Inflammatory macrophage treated with lipopolysaccharide for 1 hour (primary cell): ENCODE measurements at regions not wholly inside any gene's neighbourhood (a gene's known extent, or its start where the extent isn't known, plus 50 kb on each side); places are given as distances from the start of the nearest gene placed in this dataset.
A peak's percentile ranks its signal among the peaks of the same experiment; 100 is the strongest.
"Not testable (repeated sequence)": the region's sequence is repeated elsewhere in the genome, so short reads cannot be mapped to it uniquely, and the experiment has no call there.

Experiments used
- DNase-seq, 2 donors: peaks; one replicate each; pipeline ENCODE4 v3.0.0-alpha.2; 2020 to 2022

DNA sequence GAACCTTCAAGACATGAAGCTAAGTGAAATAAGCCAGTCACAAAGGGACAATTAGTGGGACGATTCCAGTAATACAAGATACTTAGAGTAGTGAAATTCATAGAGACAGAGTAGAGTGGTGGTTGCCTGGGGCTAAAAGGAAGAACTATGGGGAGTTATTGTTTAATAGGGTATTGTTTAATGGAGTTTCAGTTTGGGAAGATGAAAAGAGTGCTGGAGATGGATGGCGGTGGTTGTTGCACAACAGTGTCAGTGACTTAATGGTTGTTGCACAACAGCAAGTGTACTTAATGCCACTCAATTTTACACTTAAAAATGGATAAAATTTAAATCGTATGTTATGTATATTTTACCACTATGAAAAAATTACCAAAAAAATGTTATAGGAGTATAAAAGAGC is 209.7 kb upstream of the TENT5A start:
- DNase-seq = peak; percentile 2 to 41

GRCh38 chr6:81950877-81951276 is 198.4 kb upstream of the TENT5A start:
- no peak for DNase-seq

GRCh38 chr6:81948861-81949260 is 196.4 kb upstream of the TENT5A start:
- DNase-seq = no peak

GRCh38 chr6:81948196-81948595 is 195.7 kb upstream of the TENT5A start:
- DNase-seq = not testable (repeated sequence)

DNA sequence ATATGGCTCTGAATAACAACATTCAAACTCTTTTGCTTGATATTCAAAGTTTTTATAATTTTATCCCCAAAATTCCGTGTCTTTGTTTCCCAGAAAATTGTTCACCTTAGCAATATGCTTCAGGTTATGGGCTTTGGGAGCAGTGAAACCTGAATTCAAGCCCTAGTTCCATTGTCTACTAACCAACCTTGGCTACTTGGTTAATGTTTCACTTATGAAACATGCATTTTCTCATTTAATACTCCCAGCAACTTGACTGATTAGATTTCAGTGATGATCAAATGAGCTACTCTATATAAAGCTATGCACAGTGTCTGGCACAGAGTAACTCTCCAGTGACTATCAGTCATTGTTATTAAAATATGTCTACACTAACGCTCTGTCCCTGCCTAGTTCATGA is 192.2 kb upstream of the TENT5A start:
- no peak for DNase-seq

- DNase-seq = not testable (repeated sequence)
Observed at GRCh38 chr6:81942842-81943241, 190.4 kb upstream of the TENT5A start.

GRCh38 chr6:81942067-81942370 is 189.5 kb upstream of the TENT5A start:
- no peak for DNase-seq

DNA sequence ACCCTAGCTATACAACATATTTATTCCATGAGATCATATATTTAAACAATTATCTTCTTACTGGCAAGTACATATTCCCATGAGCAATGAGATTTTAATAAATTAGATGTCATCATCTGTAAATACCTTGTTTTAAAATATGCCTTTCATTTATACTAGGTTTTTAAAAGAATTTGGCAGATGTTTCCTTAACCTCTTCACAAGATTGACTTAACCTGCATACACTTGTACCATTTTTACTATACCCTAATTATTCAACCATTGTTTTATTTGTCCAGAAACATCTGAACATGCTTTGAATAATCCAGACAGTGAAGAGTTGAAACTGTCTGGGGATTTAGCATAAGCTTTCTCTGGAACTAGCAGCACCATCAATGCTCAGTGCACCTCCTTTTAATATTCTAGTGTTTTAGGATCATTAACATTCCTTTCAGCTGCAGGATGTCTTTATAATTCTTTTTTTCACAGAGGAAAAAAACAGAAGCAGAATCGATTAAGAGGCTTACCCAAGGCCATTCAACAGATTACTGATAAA is 188.0 kb upstream of the TENT5A start:
- DNase-seq = no peak

GRCh38 chr6:81939766-81940165 is 187.3 kb upstream of the TENT5A start:
- no peak for DNase-seq

GRCh38 chr6:81938991-81939732 is 186.7 kb upstream of the TENT5A start:
- no peak for DNase-seq

GRCh38 chr6:81938014-81938856 is 185.8 kb upstream of the TENT5A start:
- DNase-seq = peak; percentile 13 to 25

- DNase-seq = no peak
Observed at GRCh38 chr6:81937296-81937937, 184.9 kb upstream of the TENT5A start.

GRCh38 chr6:81934936-81935335 is 182.5 kb upstream of the TENT5A start:
- DNase-seq = no peak

- DNase-seq = no peak
Observed at GRCh38 chr6:81933608-81934051, 181.1 kb upstream of the TENT5A start.

GRCh38 chr6:81933089-81933488 is 180.6 kb upstream of the TENT5A start:
- DNase-seq = no peak

GRCh38 chr6:81932448-81932847 is 180.0 kb upstream of the TENT5A start:
- DNase-seq = not testable (repeated sequence)

GRCh38 chr6:81929828-81930227 is 177.3 kb upstream of the TENT5A start:
- DNase-seq = no peak

DNA sequence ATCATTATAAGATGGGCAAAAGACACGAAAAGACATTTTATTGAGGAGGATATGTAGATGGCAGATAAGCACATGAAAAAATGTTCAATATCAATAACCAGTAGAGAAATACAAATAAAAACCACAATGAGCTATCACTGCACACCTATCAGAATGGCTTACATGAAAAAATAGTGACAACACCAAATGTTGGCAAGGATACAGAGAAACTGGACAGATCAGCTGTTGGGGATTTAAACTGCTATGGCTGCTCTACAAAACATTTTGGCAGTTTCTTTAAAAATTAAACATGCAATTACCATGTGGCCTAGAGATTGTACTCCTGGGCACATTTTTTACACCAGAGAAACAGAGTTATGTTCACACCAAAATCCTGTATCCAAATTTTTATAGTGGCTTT is 172.7 kb upstream of the TENT5A start:
- DNase-seq = no peak

- DNase-seq = no peak
Observed at GRCh38 chr6:81909981-81910900, 157.8 kb upstream of the TENT5A start.

DNA sequence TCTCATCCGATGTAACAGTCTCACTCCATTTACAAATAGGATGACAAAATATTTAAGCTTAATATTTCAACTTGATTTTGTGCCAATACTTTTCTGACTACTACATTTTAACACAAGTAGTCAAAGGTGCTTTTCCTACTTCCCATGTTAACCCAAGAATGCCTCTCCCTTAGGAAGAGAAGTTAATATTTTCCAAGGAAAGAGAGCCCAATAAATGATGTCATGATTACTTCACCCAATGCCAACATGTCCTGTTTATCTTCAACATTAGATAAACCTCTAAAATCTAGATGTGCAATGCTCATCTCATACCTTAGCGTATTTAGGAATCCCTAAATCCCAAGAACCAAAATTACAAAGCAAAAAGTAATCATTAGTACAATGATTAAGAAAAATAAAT is 156.7 kb upstream of the TENT5A start:
- DNase-seq = no peak

DNA sequence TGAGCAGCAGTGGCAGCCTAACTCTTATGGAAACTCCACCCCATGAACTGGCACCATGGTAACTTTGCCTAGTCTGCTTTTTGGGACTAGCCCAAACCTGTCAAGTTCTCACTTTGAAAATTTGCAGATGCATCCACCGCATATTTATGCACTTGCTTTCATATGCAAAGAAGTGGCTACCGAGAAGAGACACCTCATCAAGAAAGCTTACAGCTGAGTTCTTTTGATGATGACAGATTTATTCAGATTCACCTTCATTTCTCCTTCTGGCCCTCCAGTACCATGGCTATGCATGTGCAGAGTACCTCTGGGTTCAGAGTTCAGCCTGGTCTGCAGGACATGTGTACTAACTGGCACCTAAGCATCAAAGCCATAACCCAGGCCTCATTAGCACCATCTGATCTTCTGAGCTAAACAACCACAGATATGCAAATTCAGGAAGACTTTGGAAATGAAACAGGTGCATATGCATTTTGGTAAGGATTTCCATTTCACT is 154.3 kb upstream of the TENT5A start:
- DNase-seq = no peak

- DNase-seq = no peak
Observed at GRCh38 chr6:81906041-81906440, 153.6 kb upstream of the TENT5A start.
